ENCODE measurements at regions not wholly inside any gene's neighbourhood (a gene's known extent, or its start where the extent isn't known, plus 50 kb on each side); places are given as distances from the start of the nearest gene placed in this dataset.

DNA sequence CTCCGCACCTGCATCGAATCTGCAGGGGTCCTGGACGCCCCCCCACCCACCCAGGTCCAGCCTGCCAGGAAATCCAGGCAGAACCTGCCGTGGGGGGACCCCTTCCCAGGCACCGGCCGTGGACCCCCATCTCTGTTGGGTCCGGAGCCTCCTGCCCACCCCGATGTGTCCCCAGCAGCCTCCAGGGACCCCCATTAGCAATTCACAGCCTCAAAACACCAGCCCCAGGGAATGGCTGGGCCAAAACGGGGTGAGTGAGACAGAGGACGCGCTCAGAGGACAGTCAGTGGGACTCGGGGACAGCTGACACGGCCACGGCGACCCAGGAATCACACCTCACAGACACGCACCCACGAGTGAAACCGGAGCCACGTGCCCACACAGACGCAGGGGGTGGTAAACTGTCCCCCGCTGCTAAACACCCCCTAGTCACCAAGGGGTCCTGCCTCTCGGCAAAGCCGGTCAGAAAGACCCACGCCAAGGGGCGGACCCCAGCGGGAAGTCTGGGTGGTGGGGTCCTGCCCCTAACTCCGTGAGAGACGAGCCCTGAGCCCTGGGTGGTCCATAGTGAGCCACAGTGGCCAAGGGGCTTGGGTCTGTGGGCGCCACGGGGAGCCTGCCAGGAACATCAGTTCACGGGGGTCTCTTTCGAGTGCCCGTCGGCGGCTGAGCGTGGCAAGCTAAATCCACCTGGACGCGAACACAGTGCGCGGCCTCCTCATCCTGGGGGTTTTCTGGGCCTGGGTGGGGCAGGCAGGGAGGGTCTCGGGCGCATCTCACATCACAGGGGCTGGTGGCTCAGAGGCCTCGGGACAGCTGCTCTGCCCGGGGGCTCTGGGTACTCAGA is 126.5 kb upstream of the NKX1-1 start:
- TF ChIP-seq SPI1 (IDR thresholded peaks at IDR 0.05; ENCODE audit: low read depth, low read length) (no peak), TAF1 (IDR thresholded peaks at IDR 0.05; ENCODE audit: low read depth, low read length) (no peak), POU2F2 (IDR thresholded peaks at IDR 0.05; ENCODE audit: low read depth, low read length) (no peak), POLR2AphosphoS5 (IDR thresholded peaks at IDR 0.05; ENCODE audit: low read depth, low read length) (no peak), POLR2A (IDR thresholded peaks at IDR 0.05; ENCODE audit: low read depth, low read length) (no peak), PAX5 (IDR thresholded peaks at IDR 0.05; ENCODE audit: insufficient read depth, low read length, severe bottlenecking) (no peak)
- DNase-seq (ENCODE audit: insufficient read length, low spot score) (no peak), FAIRE-seq (no peak)

DNA sequence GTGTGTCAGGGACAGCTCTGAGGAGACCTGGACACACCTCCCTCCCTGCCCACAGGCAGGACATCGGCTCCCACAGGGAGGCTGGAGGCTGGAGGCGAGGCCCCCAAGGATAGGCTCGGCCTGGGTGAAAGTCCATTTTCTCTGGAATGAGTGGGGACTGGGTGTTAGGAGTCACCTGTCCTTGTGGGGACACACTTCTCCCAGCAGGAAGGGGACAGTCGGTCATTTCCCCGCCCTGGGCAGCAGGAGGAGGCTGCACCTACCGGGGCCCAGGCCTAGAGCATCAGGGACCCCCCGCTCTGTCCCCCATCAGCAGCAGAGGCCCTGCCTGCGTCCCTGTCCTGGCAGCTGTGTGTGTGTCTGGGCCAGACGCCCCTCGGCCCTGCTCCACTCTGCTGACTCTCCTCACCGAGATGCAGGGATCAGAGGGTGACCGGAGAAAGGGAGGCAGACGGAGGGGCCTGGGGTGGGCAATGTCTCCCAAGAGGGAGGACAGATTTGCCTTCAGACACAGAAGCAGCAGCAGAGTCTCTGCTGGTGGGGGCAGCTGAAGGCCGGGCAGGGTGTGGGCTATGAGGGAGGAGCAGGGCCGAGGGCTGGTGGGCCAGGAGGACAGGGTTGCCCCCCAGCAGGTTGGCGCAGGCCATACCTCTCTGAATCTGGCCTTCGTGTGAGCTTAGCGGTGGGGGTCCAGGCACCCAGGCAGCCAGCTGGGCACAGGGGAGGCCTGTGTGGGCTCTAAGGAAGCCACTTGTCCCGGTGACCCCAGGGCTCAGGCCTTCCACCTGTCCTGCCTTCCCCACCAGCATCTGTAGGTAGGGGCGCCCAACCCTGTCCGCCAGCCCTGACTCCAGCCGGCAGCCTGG is 125.7 kb upstream of the NKX1-1 start:
- TF ChIP-seq SPI1 (IDR thresholded peaks at IDR 0.05; ENCODE audit: low read depth, low read length), result no peak
- TF ChIP-seq POLR2A (IDR thresholded peaks at IDR 0.05; ENCODE audit: low read depth, low read length), result no peak
- no peak for TF ChIP-seq POLR2AphosphoS5 (IDR thresholded peaks at IDR 0.05; ENCODE audit: low read depth, low read length)
- no peak for TF ChIP-seq POU2F2 (IDR thresholded peaks at IDR 0.05; ENCODE audit: low read depth, low read length)
- TF ChIP-seq TAF1 (IDR thresholded peaks at IDR 0.05; ENCODE audit: low read depth, low read length), result no peak
- no peak for TF ChIP-seq PAX5 (IDR thresholded peaks at IDR 0.05; ENCODE audit: insufficient read depth, low read length, severe bottlenecking)
- FAIRE-seq (no peak), DNase-seq (ENCODE audit: insufficient read length, low spot score) (no peak)

DNA sequence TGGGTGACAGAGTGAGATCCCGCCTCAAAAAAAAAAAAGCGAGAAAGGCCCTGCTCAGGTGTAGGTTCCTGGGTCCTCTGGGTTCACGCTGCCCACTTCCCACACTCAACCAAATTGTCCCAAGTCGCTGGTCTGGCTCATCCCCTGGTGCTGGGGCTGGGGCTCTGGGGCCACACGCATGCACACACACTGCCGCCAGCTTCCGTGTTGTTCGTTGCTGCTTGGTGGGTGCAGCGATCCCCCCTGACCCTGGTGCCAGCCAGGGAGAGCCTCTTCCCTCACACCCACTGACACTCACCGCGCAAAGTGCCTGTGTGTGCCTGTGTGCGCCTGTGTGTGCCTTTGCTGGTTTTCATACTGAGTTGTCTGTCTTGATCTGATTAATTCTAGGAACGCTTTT is 124.1 kb upstream of the NKX1-1 start:
- no peak for DNase-seq (ENCODE audit: insufficient read length, low spot score)
- no peak for FAIRE-seq
- TF ChIP-seq POLR2A (IDR thresholded peaks at IDR 0.05; ENCODE audit: low read depth, low read length), result no peak
- TF ChIP-seq POU2F2 (IDR thresholded peaks at IDR 0.05; ENCODE audit: low read depth, low read length), result no peak
- no peak for TF ChIP-seq SPI1 (IDR thresholded peaks at IDR 0.05; ENCODE audit: low read depth, low read length)
- no peak for TF ChIP-seq POLR2AphosphoS5 (IDR thresholded peaks at IDR 0.05; ENCODE audit: low read depth, low read length)
- no peak for TF ChIP-seq PAX5 (IDR thresholded peaks at IDR 0.05; ENCODE audit: insufficient read depth, low read length, severe bottlenecking)
- no peak for TF ChIP-seq TAF1 (IDR thresholded peaks at IDR 0.05; ENCODE audit: low read depth, low read length)

DNA sequence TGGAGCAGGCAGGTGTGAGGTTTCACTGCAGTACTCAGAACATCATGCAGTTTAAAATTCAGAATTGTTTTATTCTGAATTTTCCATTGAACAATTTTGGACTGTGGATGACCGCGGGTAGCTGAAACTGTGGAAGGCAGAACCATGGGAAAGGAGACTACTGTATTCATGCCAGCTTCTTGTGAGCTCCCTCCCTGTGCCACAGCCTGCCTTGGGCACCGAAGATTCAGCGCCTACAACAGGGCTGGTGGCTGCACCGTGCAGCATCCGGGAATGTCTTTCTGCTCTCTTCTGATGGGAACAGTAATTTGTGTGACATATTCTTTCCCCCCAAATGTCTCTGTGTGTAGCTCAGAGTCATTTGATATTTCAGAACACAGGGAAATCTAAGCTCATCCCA is 118.5 kb upstream of the NKX1-1 start:
- TF ChIP-seq SPI1 (IDR thresholded peaks at IDR 0.05; ENCODE audit: low read depth, low read length) (no peak), POLR2AphosphoS5 (IDR thresholded peaks at IDR 0.05; ENCODE audit: low read depth, low read length) (no peak), PAX5 (IDR thresholded peaks at IDR 0.05; ENCODE audit: insufficient read depth, low read length, severe bottlenecking) (no peak)
- FAIRE-seq (no peak), DNase-seq (ENCODE audit: insufficient read length, low spot score) (no peak)

DNA sequence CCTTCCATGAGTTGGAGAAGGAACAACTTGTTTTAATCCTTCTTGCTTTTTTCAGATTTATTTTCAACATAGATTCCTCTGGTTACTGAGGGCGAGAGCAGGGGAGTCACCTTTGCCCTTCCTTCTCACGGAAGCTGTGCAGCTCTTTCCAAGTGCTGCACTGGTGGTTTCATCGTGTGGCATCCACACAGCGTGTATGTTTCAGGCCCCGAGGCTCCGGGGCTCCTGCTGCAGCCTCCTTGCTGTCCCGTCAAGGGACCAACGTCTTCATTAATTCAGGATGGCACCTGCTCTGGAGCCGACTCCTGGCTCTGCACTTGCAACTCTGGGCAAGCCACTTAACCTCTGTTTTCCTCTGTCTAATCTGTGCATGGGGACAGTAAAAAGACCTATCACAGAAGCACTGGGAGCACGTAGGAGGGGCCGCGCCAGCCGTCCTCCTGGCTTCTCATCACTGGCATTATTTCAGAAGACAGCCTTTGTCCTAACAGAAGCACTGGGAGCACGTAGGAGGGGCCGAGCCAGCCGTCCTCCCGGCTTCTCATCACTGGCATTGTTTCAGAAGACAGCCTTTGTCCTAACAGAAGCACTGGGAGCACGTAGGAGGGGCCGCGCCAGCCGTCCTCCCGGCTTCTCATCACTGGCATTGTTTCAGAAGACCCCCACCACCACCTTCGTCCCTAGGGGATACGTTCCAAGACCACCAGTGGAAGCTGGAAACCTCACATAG is 117.8 kb upstream of the NKX1-1 start:
- no peak for FAIRE-seq
- TF ChIP-seq PAX5 (IDR thresholded peaks at IDR 0.05; ENCODE audit: insufficient read depth, low read length, severe bottlenecking), result no peak
- no peak for TF ChIP-seq TAF1 (IDR thresholded peaks at IDR 0.05; ENCODE audit: low read depth, low read length)
- no peak for TF ChIP-seq POLR2AphosphoS5 (IDR thresholded peaks at IDR 0.05; ENCODE audit: low read depth, low read length)
- TF ChIP-seq SPI1 (IDR thresholded peaks at IDR 0.05; ENCODE audit: low read depth, low read length), result no peak
- no peak for TF ChIP-seq POLR2A (IDR thresholded peaks at IDR 0.05; ENCODE audit: low read depth, low read length)
- TF ChIP-seq POU2F2 (IDR thresholded peaks at IDR 0.05; ENCODE audit: low read depth, low read length), result no peak
- DNase-seq (ENCODE audit: insufficient read length, low spot score), result no peak

DNA sequence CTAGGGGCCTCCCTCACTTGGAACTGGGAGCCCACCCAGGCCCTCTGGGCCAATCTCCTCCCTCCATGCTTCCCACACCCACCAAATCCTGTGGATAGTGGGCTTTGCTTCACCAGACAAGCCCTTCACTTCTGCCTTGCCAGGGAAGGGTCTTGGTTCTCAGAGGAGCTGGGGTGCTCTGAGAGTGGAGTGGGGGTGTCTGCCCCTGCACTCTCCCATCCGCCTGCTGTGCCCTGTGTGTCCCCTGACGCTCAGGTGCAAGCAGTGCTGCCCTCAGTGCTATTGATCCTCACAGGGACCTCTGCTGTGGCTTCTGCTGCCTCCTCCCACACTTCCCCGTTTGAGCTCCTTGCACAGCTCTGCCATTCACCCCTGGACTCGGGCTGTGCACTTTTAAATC is 117.3 kb upstream of the NKX1-1 start:
- TF ChIP-seq POLR2AphosphoS5 (IDR thresholded peaks at IDR 0.05; ENCODE audit: low read depth, low read length) (no peak), PAX5 (IDR thresholded peaks at IDR 0.05; ENCODE audit: insufficient read depth, low read length, severe bottlenecking) (no peak), SPI1 (IDR thresholded peaks at IDR 0.05; ENCODE audit: low read depth, low read length) (no peak), POLR2A (IDR thresholded peaks at IDR 0.05; ENCODE audit: low read depth, low read length) (no peak), TAF1 (IDR thresholded peaks at IDR 0.05; ENCODE audit: low read depth, low read length) (no peak), POU2F2 (IDR thresholded peaks at IDR 0.05; ENCODE audit: low read depth, low read length) (no peak)
- DNase-seq (ENCODE audit: insufficient read length, low spot score) (no peak), FAIRE-seq (no peak)

DNA sequence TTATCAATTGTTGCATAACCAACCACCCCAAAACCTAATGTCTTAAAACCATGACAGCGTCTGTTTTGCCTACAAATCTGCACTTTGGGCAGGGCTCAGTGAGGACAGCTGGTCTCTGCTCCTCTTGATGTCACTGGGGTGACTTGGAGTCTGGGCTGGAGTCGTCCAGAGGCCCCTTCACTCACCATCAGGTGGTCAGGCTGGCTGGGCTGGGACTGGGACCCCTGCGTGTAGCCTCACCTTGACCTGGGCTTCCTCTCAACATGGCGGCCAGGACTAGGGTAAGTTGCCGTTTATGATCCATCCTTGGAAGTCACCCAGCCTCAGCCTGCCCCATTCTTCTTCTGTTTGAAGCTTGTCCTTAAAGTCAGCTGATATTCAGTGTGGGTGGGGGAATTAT is 116.8 kb upstream of the NKX1-1 start:
- FAIRE-seq, result no peak
- TF ChIP-seq SPI1 (IDR thresholded peaks at IDR 0.05; ENCODE audit: low read depth, low read length) (no peak), TAF1 (IDR thresholded peaks at IDR 0.05; ENCODE audit: low read depth, low read length) (no peak), POLR2A (IDR thresholded peaks at IDR 0.05; ENCODE audit: low read depth, low read length) (no peak), POU2F2 (IDR thresholded peaks at IDR 0.05; ENCODE audit: low read depth, low read length) (no peak), PAX5 (IDR thresholded peaks at IDR 0.05; ENCODE audit: insufficient read depth, low read length, severe bottlenecking) (no peak), POLR2AphosphoS5 (IDR thresholded peaks at IDR 0.05; ENCODE audit: low read depth, low read length) (no peak)

DNA sequence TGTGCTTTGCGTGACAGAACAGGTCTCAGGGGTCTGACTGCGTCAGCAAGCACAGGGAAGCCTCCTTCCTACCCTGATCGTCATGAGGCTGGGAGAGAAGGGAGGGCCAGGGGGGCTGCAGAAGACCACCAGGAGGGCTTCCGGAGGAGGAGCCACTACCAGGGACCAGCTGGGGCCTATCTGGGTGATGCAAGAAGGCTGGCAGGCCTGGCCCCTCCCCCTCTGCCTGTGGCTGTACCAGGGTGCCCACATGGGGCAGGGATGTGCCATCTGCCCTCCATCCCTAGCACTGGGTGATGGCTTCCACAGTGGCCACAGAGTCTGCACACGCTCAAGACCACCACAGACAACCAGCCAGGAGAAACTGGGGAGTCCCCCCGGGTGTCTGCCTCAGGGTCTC is 116.4 kb upstream of the NKX1-1 start:
- no peak for TF ChIP-seq SPI1 (IDR thresholded peaks at IDR 0.05; ENCODE audit: low read depth, low read length)
- no peak for TF ChIP-seq PAX5 (IDR thresholded peaks at IDR 0.05; ENCODE audit: insufficient read depth, low read length, severe bottlenecking)
- TF ChIP-seq POLR2A (IDR thresholded peaks at IDR 0.05; ENCODE audit: low read depth, low read length), result no peak
- no peak for TF ChIP-seq POLR2AphosphoS5 (IDR thresholded peaks at IDR 0.05; ENCODE audit: low read depth, low read length)
- no peak for TF ChIP-seq POU2F2 (IDR thresholded peaks at IDR 0.05; ENCODE audit: low read depth, low read length)
- TF ChIP-seq TAF1 (IDR thresholded peaks at IDR 0.05; ENCODE audit: low read depth, low read length), result no peak
- no peak for DNase-seq (ENCODE audit: insufficient read length, low spot score)
- FAIRE-seq, result no peak

More for the DNA sequence above, 116.8 kb upstream of the NKX1-1 start:
- DNase-seq (ENCODE audit: insufficient read length, low spot score), result no peak

Measured in GM12891 (cell line).